HCT116 (cell line): ENCODE measurements at regions not wholly inside any gene's neighbourhood (a gene's known extent, or its start where the extent isn't known, plus 50 kb on each side); places are given as distances from the start of the nearest gene placed in this dataset.

Experiments used
- ATAC-seq: fragments of 200-7000 bp; cut with Tn5 transposase; 2 replicates; pipeline ENCODE4 v1.9.1; 2020; ENCODE audit warnings: mild to moderate bottlenecking, moderate library complexity
- BruUV-seq: library from RNA; stranded (reverse); fragments of 400-500 nt; replicated peaks from 2 replicates; lab custom pipeline; 2021; lab: Mats Ljungman, UMichigan
- CTCF ChIA-PET: fragments of 300-600 bp; sonication (Branson Sonifier 250); formaldehyde crosslinking; loops from one replicate; lab custom pipeline; 2021; ENCODE audit warnings: antibody characterized with exemption; lab: Charles Lee
- POLR2A ChIA-PET: fragments of 300-600, 350-600 bp; sonication (Branson Sonifier 250); formaldehyde crosslinking; loops from one replicate; lab custom pipeline; 2021; ENCODE audit warnings: antibody characterized with exemption; lab: Charles Lee
- RAD21 ChIA-PET, 2 experiments: fragments of 300-600 bp; sonication (Branson Sonifier 250); formaldehyde crosslinking; loops; one replicate each; lab custom pipeline; 2023; ENCODE audit warnings: low total read pairs in 2 of 2; ENCODE audit not compliant: uncharacterized antibody in 2 of 2, unreplicated experiment in 2 of 2, low non-redundant PET in 1 of 2; lab: Charles Lee
- DNase-seq: peaks from one replicate; pipeline ENCODE4 v3.0.0-alpha.2; 2010; ENCODE audit warnings: low read depth, low spot score
- H2AFZ ChIP-seq: fragments of 200-600 bp; shearing (Covaris generic), sonication (generic); 2 replicates; pipeline ENCODE4 v1.6.1; 2017; ENCODE audit warnings: low read depth, mixed run types, mixed read lengths, antibody characterized with exemption, low read length; ENCODE audit not compliant: poor library complexity, severe bottlenecking
- H3K27ac ChIP-seq: 2 replicates; pipeline ENCODE4 v1.5.1; 2012; ENCODE audit warnings: low read depth, low read length
- H3K27me3 ChIP-seq: fragments of 200-600 bp; sonication (generic); 2 replicates; pipeline ENCODE4 v1.6.1; 2016; ENCODE audit warnings: mixed run types, low read length, mixed read lengths; ENCODE audit not compliant: insufficient read depth
- H3K36me3 ChIP-seq, 2 experiments: fragments of 200-500 bp in 1 of 2; fragments of 200-600 bp in 1 of 2; sonication (Bioruptor generic) in 1 of 2; sonication (generic) in 1 of 2; 2 replicates each; pipeline versions ENCODE4 v1.5.1 to v1.6.1; 2014 to 2016; ENCODE audit warnings: low read length in 2 of 2, inconsistent platforms in 1 of 2, mixed read lengths in 1 of 2, mixed run types in 1 of 2; ENCODE audit not compliant: insufficient read depth in 2 of 2, control insufficient read depth in 1 of 2
- H3K4me1 ChIP-seq, 2 experiments: fragments of 200-600 bp in 1 of 2; sonication (generic) in 1 of 2; 2 replicates each; pipeline versions ENCODE4 v1.5.1 to v1.6.1; 2012 to 2017; ENCODE audit warnings: low read length in 2 of 2, inconsistent platforms in 1 of 2, mild to moderate bottlenecking in 1 of 2, mixed read lengths in 1 of 2, mixed run types in 1 of 2, moderate library complexity in 1 of 2; ENCODE audit not compliant: insufficient read depth in 2 of 2, control insufficient read depth in 1 of 2
- H3K4me2 ChIP-seq: fragments of 200-600 bp; sonication (generic); 2 replicates; pipeline ENCODE4 v1.6.1; 2017; ENCODE audit warnings: mixed run types, low read length, mixed read lengths
- H3K4me3 ChIP-seq, 2 experiments: fragments of 200-600 bp in 1 of 2; sonication (generic) in 1 of 2; replicated peaks in 1 of 2; 2 replicates each; pipeline ENCODE4 v1.5.1; 2011 to 2016; ENCODE audit warnings: low read length in 2 of 2, control low read depth in 1 of 2, low read depth in 1 of 2, mild to moderate bottlenecking in 1 of 2, mixed read lengths in 1 of 2, mixed run types in 1 of 2
- H3K79me2 ChIP-seq: fragments of 200-600 bp; sonication (generic); 2 replicates; pipeline ENCODE4 v1.6.1; 2017; ENCODE audit warnings: mild to moderate bottlenecking, mixed run types, low read length, moderate library complexity, mixed read lengths; ENCODE audit not compliant: insufficient read depth
- H3K9ac ChIP-seq: fragments of 200-600 bp; sonication (generic); 2 replicates; pipeline ENCODE4 v1.6.1; 2016; ENCODE audit warnings: low read length, mixed read lengths
- H3K9me2 ChIP-seq: fragments of 200-600 bp; sonication (generic), shearing (Covaris generic); 2 replicates; pipeline ENCODE4 v1.6.1; 2017; ENCODE audit warnings: mixed run types, mild to moderate bottlenecking, moderate library complexity; ENCODE audit not compliant: insufficient read depth
- H3K9me3 ChIP-seq, 2 experiments: fragments of 200-500 bp in 1 of 2; fragments of 200-600 bp in 1 of 2; sonication (Bioruptor generic) in 1 of 2; sonication (generic) in 1 of 2; 2 replicates each; pipeline ENCODE4 v1.6.1; 2014 to 2017; ENCODE audit warnings: low read length in 2 of 2, mixed read lengths in 2 of 2, inconsistent platforms in 1 of 2, low read depth in 1 of 2, mild to moderate bottlenecking in 1 of 2, mixed run types in 1 of 2, moderate library complexity in 1 of 2; ENCODE audit not compliant: control insufficient read depth in 1 of 2, insufficient read depth in 1 of 2
- H4K20me1 ChIP-seq: fragments of 200-600 bp; sonication (generic), shearing (Covaris generic); 2 replicates; pipeline ENCODE4 v1.6.1; 2017; ENCODE audit warnings: mixed run types, mild to moderate bottlenecking, moderate library complexity; ENCODE audit not compliant: insufficient read depth
- ATF3 ChIP-seq: IDR thresholded peaks from 2 replicates; pipeline ENCODE4 v1.6.1; 2012
- CBX3 ChIP-seq: IDR thresholded peaks from 2 replicates; pipeline ENCODE4 v1.6.1; 2012; ENCODE audit warnings: low read depth
- EGR1 ChIP-seq: IDR thresholded peaks from 2 replicates; pipeline ENCODE4 v1.6.1; 2012; ENCODE audit warnings: low read depth
- EZH2phosphoT487 ChIP-seq: fragments of 200-600 bp; IDR thresholded peaks from 2 replicates; pipeline ENCODE4 v1.6.1; 2018; ENCODE audit warnings: antibody characterized with exemption, borderline replicate concordance
- FOSL1 ChIP-seq: IDR thresholded peaks from 2 replicates; pipeline ENCODE4 v1.6.1; 2012; ENCODE audit warnings: low read depth
- JUND ChIP-seq: IDR thresholded peaks from 2 replicates; pipeline ENCODE4 v1.6.1; 2012
- MAX ChIP-seq: IDR thresholded peaks from 2 replicates; pipeline ENCODE4 v1.6.1; 2012
- RAD21 ChIP-seq: IDR thresholded peaks from 2 replicates; pipeline ENCODE4 v1.6.1; 2012; ENCODE audit warnings: low read depth, mild to moderate bottlenecking
- SRF ChIP-seq: IDR thresholded peaks from 2 replicates; pipeline ENCODE4 v1.6.1; 2012; ENCODE audit warnings: low read depth
- ZBTB33 ChIP-seq: IDR thresholded peaks from 2 replicates; pipeline ENCODE4 v1.6.1; 2011; ENCODE audit warnings: mild to moderate bottlenecking, low read length, moderate library complexity; ENCODE audit not compliant: insufficient replicate concordance; ENCODE audit errors: extremely low read depth
- ZFX ChIP-seq: fragments of 450-650 bp; IDR thresholded peaks from 2 replicates; pipeline ENCODE4 v1.6.1; 2017
- ZNF274 ChIP-seq: fragments of 200-500 bp; sonication (Bioruptor generic); IDR thresholded peaks from 2 replicates; pipeline ENCODE4 v1.6.1; 2014; ENCODE audit warnings: mild to moderate bottlenecking, low read depth, low read length, inconsistent platforms
- intact Hi-C: fragments of 100-400 bp; cut with micrococcal nuclease; formaldehyde crosslinking; loops from 2 replicates; pipeline ENCODE4 v1.10.0; 2022

GRCh38 chr1:14138135-14138506 lies 438.1 kb downstream of the PRDM2 start (continued):
- TF ChIP-seq EZH2phosphoT487 (no peak), ATF3 (no peak), MAX (no peak), FOSL1 (no peak), CBX3 (no peak), SRF (no peak), ZNF274 (no peak), RAD21 (no peak)

DNA sequence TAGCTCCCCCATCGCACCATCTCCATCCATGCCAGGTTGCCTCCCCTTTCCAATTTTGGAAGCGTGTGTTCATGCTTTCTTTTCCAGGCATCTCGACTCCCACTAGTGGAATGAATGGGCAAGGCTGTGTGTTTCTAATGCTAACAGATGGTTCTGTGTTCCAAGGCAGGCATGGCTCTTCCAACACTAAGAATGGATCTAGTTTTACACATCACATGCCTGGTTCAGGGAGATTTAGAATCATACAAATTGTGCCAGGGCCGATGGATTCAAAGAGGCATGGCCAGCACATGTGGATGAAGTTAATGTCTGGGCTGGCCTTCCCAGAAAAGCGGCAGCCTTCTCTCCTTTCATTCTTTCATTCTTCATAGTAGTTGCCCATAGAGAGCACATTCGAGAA lies 438.7 kb downstream of the PRDM2 start:
- Histone ChIP-seq H3K36me3 (no peaks in the 10 kb centered on the region), H3K9ac (no peak overlapping the region), H3K79me2 (no peaks in the 10 kb centered on the region), H3K4me1 (no peaks in the 10 kb centered on the region), H3K9me3 (no peaks in the 10 kb centered on the region), H3K9me2 (no peaks in the 10 kb centered on the region), H3K4me3 (no peak overlapping the region), H3K4me2 (no peak overlapping the region), H3K27ac (no peak overlapping the region), H2AFZ (no peak overlapping the region), H3K27me3 (peaks cover 16% of the 10 kb centered on the region), H4K20me1 (no peaks in the 10 kb centered on the region)
- CTCF ChIA-PET = no interaction called here
- ATAC-seq = no peak
- intact Hi-C loops = no loop called here
- POLR2A ChIA-PET = no interaction called here
- no peak for DNase-seq
- TF ChIP-seq CBX3 = no peak
- no peak for TF ChIP-seq EGR1
- no peak for TF ChIP-seq ZBTB33
- no peak for TF ChIP-seq ZFX
- TF ChIP-seq ATF3 = no peak
- no peak for TF ChIP-seq EZH2phosphoT487
- TF ChIP-seq JUND = no peak
- TF ChIP-seq RAD21 = no peak
- no TSS peak for BruUV-seq
- RAD21 ChIA-PET = no interaction called here
